Panc1 (cell line): ENCODE measurements at regions not wholly inside any gene's neighbourhood (a gene's known extent, or its start where the extent isn't known, plus 50 kb on each side); places are given as distances from the start of the nearest gene placed in this dataset.

Experiments
- ATAC-seq: fragments of 200-7000 bp; cut with Tn5 transposase; 2 replicates; pipeline ENCODE4 v1.9.1; 2020; ENCODE audit warnings: mild to moderate bottlenecking, moderate library complexity
- BruUV-seq: library from RNA; stranded (reverse); fragments of 400-500 nt; replicated peaks from 2 replicates; lab custom pipeline; 2021; lab: Mats Ljungman, UMichigan
- CTCF ChIA-PET: fragments of 300-600 bp; sonication (Branson Sonifier 250); formaldehyde crosslinking; loops from one replicate; lab custom pipeline; 2022; ENCODE audit warnings: antibody characterized with exemption; lab: Charles Lee
- POLR2A ChIA-PET: fragments of 300-600 bp; sonication (Branson Sonifier 250); formaldehyde crosslinking; loops from one replicate; lab custom pipeline; 2022; ENCODE audit warnings: antibody characterized with exemption; lab: Charles Lee
- DNase-seq: peaks from one replicate; pipeline ENCODE4 v3.0.0-alpha.2; 2010; ENCODE audit warnings: low read depth, low spot score
- H3K27ac ChIP-seq: 2 replicates; pipeline ENCODE4 v1.5.1; 2011; ENCODE audit warnings: mild to moderate bottlenecking, low read length, inconsistent platforms
- H3K27me3 ChIP-seq: fragments of 200-500 bp; sonication (Bioruptor generic); 2 replicates; pipeline ENCODE4 v1.6.0; 2014; ENCODE audit warnings: low read length, inconsistent platforms; ENCODE audit not compliant: control insufficient read depth, insufficient read depth
- H3K36me3 ChIP-seq: fragments of 200-500 bp; sonication (Bioruptor generic); 2 replicates; pipeline ENCODE4 v1.5.1; 2014; ENCODE audit warnings: inconsistent platforms, mild to moderate bottlenecking, low read length, moderate library complexity; ENCODE audit not compliant: control insufficient read depth, insufficient read depth
- H3K4me1 ChIP-seq: 2 replicates; pipeline ENCODE4 v1.5.1; 2011; ENCODE audit warnings: inconsistent platforms, mild to moderate bottlenecking, low read length, moderate library complexity; ENCODE audit not compliant: control insufficient read depth, insufficient read depth
- H3K4me3 ChIP-seq, 2 experiments: 2 replicates each; pipeline ENCODE4 v1.5.1; 2011 to 2012; ENCODE audit warnings: low read depth in 2 of 2, low read length in 2 of 2, mild to moderate bottlenecking in 2 of 2, inconsistent platforms in 1 of 2, moderate library complexity in 1 of 2
- H3K9me3 ChIP-seq: fragments of 200-500 bp; sonication (Bioruptor generic); 2 replicates; pipeline ENCODE4 v1.5.1; 2014; ENCODE audit warnings: low read depth, mild to moderate bottlenecking, inconsistent platforms, low read length, moderate library complexity; ENCODE audit not compliant: control insufficient read depth, insufficient read depth
- CTCF ChIP-seq: fragments of 450-650 bp; IDR thresholded peaks from 2 replicates; pipeline ENCODE4 v1.5.1; 2017; ENCODE audit warnings: mild to moderate bottlenecking
- POLR2AphosphoS5 ChIP-seq: IDR thresholded peaks from 2 replicates; pipeline ENCODE4 v1.6.1; 2012; ENCODE audit warnings: mild to moderate bottlenecking, low read depth, low read length, moderate library complexity
- REST ChIP-seq, 2 experiments: IDR thresholded peaks; 2 replicates each; pipeline ENCODE4 v1.6.1; 2011 to 2012; ENCODE audit warnings: low read depth in 2 of 2, control low read depth in 1 of 2, low read length in 1 of 2, mild to moderate bottlenecking in 1 of 2, moderate library complexity in 1 of 2; ENCODE audit not compliant: insufficient read depth in 1 of 2
- SIN3A ChIP-seq: IDR thresholded peaks from 2 replicates; pipeline ENCODE4 v1.6.1; 2012; ENCODE audit warnings: low read depth, mild to moderate bottlenecking, low read length, moderate library complexity, borderline replicate concordance; ENCODE audit not compliant: insufficient read depth
- TCF7L2 ChIP-seq: IDR thresholded peaks from 2 replicates; pipeline ENCODE4 v1.6.1; 2011; ENCODE audit warnings: mild to moderate bottlenecking, low read depth, low read length, inconsistent platforms
- in situ Hi-C: cut with HindIII; loops from 2 replicates; pipeline ENCODE4 v1.10.0; 2016; ENCODE audit warnings: low sequenced_read_pairs, low pct_unique_long_range_greater_than_20kb
- intact Hi-C: fragments of 100-400 bp; cut with micrococcal nuclease; formaldehyde crosslinking; loops from one replicate; pipeline ENCODE4 v1.10.0; 2022; ENCODE audit not compliant: unreplicated experiment

GRCh38 chr13:60973529-60973928 lies 442.1 kb downstream of the PCDH20 start:
- no peak for DNase-seq
- ChIA-PET CTCF (no interaction called here), POLR2A (no interaction called here)
- in situ Hi-C loops (no loop called here), intact Hi-C loops (no loop called here)
- Histone ChIP-seq H3K36me3 (no peaks in the 10 kb centered on the region), H3K27ac (no peak overlapping the region), H3K9me3 (no peaks in the 10 kb centered on the region), H3K27me3 (no peaks in the 10 kb centered on the region), H3K4me1 (no peaks in the 10 kb centered on the region), H3K4me3 (no peak overlapping the region)
- no TSS peak for BruUV-seq
- no peak for ATAC-seq
- TF ChIP-seq TCF7L2: no peak
- TF ChIP-seq REST (IDR thresholded peaks at IDR 0.05; ENCODE audit: insufficient read depth in 1 of 2, low read depth in 2 of 2, low read length in 1 of 2): no peak
- no peak for TF ChIP-seq CTCF
- no peak for TF ChIP-seq POLR2AphosphoS5
- TF ChIP-seq SIN3A: no peak

DNA sequence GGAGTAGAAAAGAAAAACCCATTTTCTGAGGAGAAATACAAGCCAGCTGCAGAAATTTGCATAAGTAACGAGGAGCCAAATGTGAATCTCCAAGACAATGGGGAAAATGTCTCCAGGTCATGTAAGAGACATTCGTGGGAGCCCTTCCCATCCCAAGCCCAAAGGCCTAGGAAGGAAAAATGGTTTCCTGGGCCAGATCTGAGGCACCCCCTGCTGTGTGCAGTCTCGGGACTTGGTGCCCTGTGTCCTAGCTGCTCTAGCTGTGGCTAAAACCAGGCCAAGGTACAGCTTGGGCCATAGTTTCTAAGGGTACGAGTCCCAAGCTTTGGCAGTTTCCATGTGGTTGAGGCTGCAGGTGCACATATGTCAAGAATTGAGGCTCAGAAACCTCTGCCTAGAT lies 444.9 kb downstream of the PCDH20 start:
- POLR2A ChIA-PET: no interaction called here
- BruUV-seq: no TSS peak
- no peaks in the 10 kb centered on the region for H3K36me3 ChIP-seq
- in situ Hi-C loops: no loop called here
- no peaks in the 10 kb centered on the region for H3K4me1 ChIP-seq
- no peaks in the 10 kb centered on the region for H3K9me3 ChIP-seq
- DNase-seq: no peak
- TF ChIP-seq REST (IDR thresholded peaks at IDR 0.05; ENCODE audit: insufficient read depth in 1 of 2, low read depth in 2 of 2, low read length in 1 of 2) (no peak), CTCF (no peak), SIN3A (no peak)
- H3K27ac ChIP-seq: no peak overlapping the region
- CTCF ChIA-PET: no interaction called here
- intact Hi-C loops: no loop called here
- H3K27me3 ChIP-seq: no peaks in the 10 kb centered on the region
- no peak for ATAC-seq
- H3K4me3 ChIP-seq: no peak overlapping the region
